Liver (tissue), 8 donors: ENCODE measurements at regions not wholly inside any gene's neighbourhood (a gene's known extent, or its start where the extent isn't known, plus 50 kb on each side); places are given as distances from the start of the nearest gene placed in this dataset.

Source experiments
- DNase-seq: peaks from one replicate; pipeline ENCODE4 v3.0.0-alpha.2; 2017; ENCODE audit warnings: low spot score
- H3K27ac ChIP-seq, 2 donors: one replicate each; pipeline ENCODE4 v1.7.0; 2013; ENCODE audit warnings: inconsistent platforms in 2 of 2, low read length in 2 of 2, control low read depth in 1 of 2, low read depth in 1 of 2, mild to moderate bottlenecking in 1 of 2
- H3K27me3 ChIP-seq, 4 donors: one replicate each; pipeline versions ENCODE4 v1.6.1 to v1.7.0; 2013; ENCODE audit warnings: low read length in 3 of 4, inconsistent platforms in 1 of 4, mild to moderate bottlenecking in 1 of 4, moderate library complexity in 1 of 4; ENCODE audit not compliant: control insufficient read depth in 4 of 4, insufficient read depth in 4 of 4
- H3K36me3 ChIP-seq, 4 donors: one replicate each; pipeline versions ENCODE4 v1.6.1 to v1.7.0; 2013; ENCODE audit warnings: low read length in 3 of 4, mild to moderate bottlenecking in 3 of 4, low read depth in 1 of 4, moderate library complexity in 1 of 4; ENCODE audit not compliant: control insufficient read depth in 4 of 4, insufficient read depth in 3 of 4
- H3K4me1 ChIP-seq, 4 donors: one replicate each; pipeline versions ENCODE4 v1.6.1 to v1.7.0; 2013; ENCODE audit warnings: low read length in 3 of 4, mild to moderate bottlenecking in 3 of 4, moderate library complexity in 1 of 4; ENCODE audit not compliant: control insufficient read depth in 4 of 4, insufficient read depth in 4 of 4
- H3K4me3 ChIP-seq, 3 donors: one replicate each; pipeline versions ENCODE4 v1.6.1 to v1.7.0; 2013; ENCODE audit warnings: low read length in 3 of 3, control low read depth in 1 of 3, low read depth in 1 of 3, mild to moderate bottlenecking in 1 of 3
- H3K9ac ChIP-seq, 2 donors: one replicate each; pipeline ENCODE4 v1.7.0; 2013; ENCODE audit warnings: low read length in 2 of 2, mild to moderate bottlenecking in 2 of 2, moderate library complexity in 2 of 2, control low read depth in 1 of 2, low read depth in 1 of 2
- H3K9me3 ChIP-seq, 4 donors: one replicate each; pipeline versions ENCODE4 v1.6.1 to v1.7.0; 2013; ENCODE audit warnings: low read length in 3 of 4; ENCODE audit not compliant: control insufficient read depth in 4 of 4
- ATF3 ChIP-seq: IDR thresholded peaks from 2 replicates; pipeline ENCODE4 v1.6.1; 2016; ENCODE audit warnings: antibody characterized with exemption
- CTCF ChIP-seq: fragments of 150-350 bp; IDR thresholded peaks from 2 replicates; pipeline ENCODE4 v1.5.1; 2017; ENCODE audit warnings: improper control_type of control experiment, low read depth, low read length; ENCODE audit not compliant: missing input control
- EGR1 ChIP-seq, 2 donors: IDR thresholded peaks; 2 replicates each; pipeline ENCODE4 v1.6.1; 2016 to 2018; ENCODE audit warnings: antibody characterized with exemption in 2 of 2, low read depth in 2 of 2
- FOXA2 ChIP-seq: IDR thresholded peaks from 2 replicates; pipeline ENCODE4 v1.6.1; 2016; ENCODE audit warnings: antibody characterized with exemption
- HNF4A ChIP-seq, 2 donors: conservative IDR thresholded peaks; 2 replicates each; pipeline ENCODE4 v1.6.1; 2016; ENCODE audit warnings: antibody characterized with exemption in 2 of 2, mild to moderate bottlenecking in 2 of 2
- HNF4G ChIP-seq: IDR thresholded peaks from 2 replicates; pipeline ENCODE4 v1.6.1; 2016; ENCODE audit warnings: antibody characterized with exemption
- JUND ChIP-seq, 2 donors: IDR thresholded peaks; 2 replicates each; pipeline ENCODE4 v1.6.1; 2016; ENCODE audit warnings: antibody characterized with exemption in 2 of 2
- MAX ChIP-seq: IDR thresholded peaks from 2 replicates; pipeline ENCODE4 v1.6.1; 2016; ENCODE audit warnings: antibody characterized with exemption
- NR2F2 ChIP-seq: IDR thresholded peaks from 2 replicates; pipeline ENCODE4 v1.6.1; 2016; ENCODE audit warnings: antibody characterized with exemption
- RAD21 ChIP-seq, 2 donors: IDR thresholded peaks; 2 replicates each; pipeline ENCODE4 v1.6.1; 2016; ENCODE audit warnings: antibody characterized with exemption in 2 of 2, mild to moderate bottlenecking in 2 of 2
- REST ChIP-seq: IDR thresholded peaks from 2 replicates; pipeline ENCODE4 v1.6.1; 2016; ENCODE audit warnings: antibody characterized with exemption, mild to moderate bottlenecking
- RXRA ChIP-seq, 2 donors: IDR thresholded peaks; 2 replicates each; pipeline ENCODE4 v1.6.1; 2017 to 2018; ENCODE audit warnings: antibody characterized with exemption in 2 of 2, mild to moderate bottlenecking in 1 of 2
- SP1 ChIP-seq: IDR thresholded peaks from 2 replicates; pipeline ENCODE4 v1.6.1; 2018; ENCODE audit warnings: antibody characterized with exemption, mild to moderate bottlenecking
- TAF1 ChIP-seq: conservative IDR thresholded peaks from 2 replicates; pipeline ENCODE4 v1.6.1; 2016; ENCODE audit warnings: antibody characterized with exemption, mild to moderate bottlenecking
- ZBTB33 ChIP-seq: IDR thresholded peaks from 2 replicates; pipeline ENCODE4 v1.6.1; 2016; ENCODE audit warnings: antibody characterized with exemption
- WGBS: extraction: QIAGEN DNeasy Blood & Tissue Kit; methylation state at CpG from one replicate; pipeline ENCODE4 v1.1.7; 2013; 5-methylcytosine and 5-hydroxymethylcytosine counted together
- donor health status: healthy.
- donor health status: healthy.
- donor health status: healthy.
- donor health status: healthy.
- donor health status: healthy.

GRCh38 chr2:194925742-194926141 lies 731.3 kb upstream of the SLC39A10 start:
- Histone ChIP-seq H3K4me3 (no peak overlapping the region), H3K9ac (no peak overlapping the region), H3K27me3 (no peaks in the 10 kb centered on the region), H3K9me3 (no peaks in the 10 kb centered on the region), H3K36me3 (no peaks in the 10 kb centered on the region), H3K4me1 (no peaks in the 10 kb centered on the region), H3K27ac (no peak overlapping the region)
- TF ChIP-seq HNF4A (conservative IDR thresholded peaks at IDR 0.05) (no peak), RXRA (IDR thresholded peaks at IDR 0.05) (no peak), RAD21 (IDR thresholded peaks at IDR 0.05) (no peak), EGR1 (IDR thresholded peaks at IDR 0.05; ENCODE audit: low read depth in 2 of 2) (no peak), ATF3 (no peak), ZBTB33 (no peak)
- no peak for DNase-seq
- WGBS = 70% methylated on average over 4 of the region's 4 CpGs

- H3K9ac ChIP-seq = no peak overlapping the region
- no peaks in the 10 kb centered on the region for H3K27me3 ChIP-seq
- H3K4me1 ChIP-seq = no peaks in the 10 kb centered on the region
- H3K9me3 ChIP-seq = no peaks in the 10 kb centered on the region
- no peak for DNase-seq
- no peaks in the 10 kb centered on the region for H3K36me3 ChIP-seq
- H3K4me3 ChIP-seq = no peak overlapping the region
- no peak for TF ChIP-seq FOXA2
- TF ChIP-seq JUND (IDR thresholded peaks at IDR 0.05) = no peak
- TF ChIP-seq TAF1 = no peak
- no peak for TF ChIP-seq REST
- TF ChIP-seq ATF3 = no peak
- TF ChIP-seq RXRA (IDR thresholded peaks at IDR 0.05) = no peak
- no peak for TF ChIP-seq NR2F2
- TF ChIP-seq MAX = no peak
- no peak for TF ChIP-seq CTCF
- no peak for TF ChIP-seq SP1
- no peak for TF ChIP-seq HNF4G
- no peak for TF ChIP-seq RAD21 (IDR thresholded peaks at IDR 0.05)
- TF ChIP-seq HNF4A (conservative IDR thresholded peaks at IDR 0.05) = no peak
- H3K27ac ChIP-seq = no peak overlapping the region
Observed at GRCh38 chr2:194917519-194917918, 739.5 kb upstream of the SLC39A10 start.
